ENCODE measurements at regions not wholly inside any gene's neighbourhood (a gene's known extent, or its start where the extent isn't known, plus 50 kb on each side); places are given as distances from the start of the nearest gene placed in this dataset.

- DNase-seq, result peak in 1 of 2 experiments; percentile 11
Observed at GRCh38 chr7:35747611-35748010, 52.7 kb upstream of the HERPUD2 start.

DNA sequence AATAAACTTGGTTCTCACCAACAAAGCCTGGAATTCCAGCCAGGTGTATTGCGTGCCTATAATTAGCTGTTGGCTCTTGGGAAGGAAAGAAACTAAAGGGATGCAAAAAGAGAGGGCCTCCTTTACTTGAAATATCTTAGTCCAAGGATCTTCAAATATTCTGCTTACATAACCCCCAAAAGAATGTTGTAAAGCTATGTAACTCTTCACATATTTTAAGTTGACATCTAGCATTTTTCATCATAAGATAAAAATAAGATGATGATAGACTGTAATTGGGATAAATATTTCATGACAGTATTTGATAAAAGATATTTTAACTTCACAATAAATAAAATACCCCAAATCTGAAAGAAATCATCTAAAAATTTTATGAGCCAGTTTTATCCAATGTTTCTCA, 52.5 kb upstream of the SEPTIN7 start:
- no peak for DNase-seq

GRCh38 chr7:35749556-35749955, 51.3 kb upstream of the SEPTIN7 start:
- no peak for DNase-seq

Data from NCI-H524 (cell line).